ENCODE measurements at regions not wholly inside any gene's neighbourhood (a gene's known extent, or its start where the extent isn't known, plus 50 kb on each side); places are given as distances from the start of the nearest gene placed in this dataset.

GRCh38 chr1:30008998-30009657, 714.3 kb downstream of the MATN1 start:
- no peak overlapping the region for H3K4me3 ChIP-seq
- no peaks in the 10 kb centered on the region for H3K36me3 ChIP-seq (ENCODE audit: low read depth)
- intact Hi-C loops (cut with DNase I, micrococcal nuclease) = no loop called here
- no peaks in the 10 kb centered on the region for H3K4me1 ChIP-seq (ENCODE audit: low read depth)
- peak; percentile 65 for ATAC-seq
- TF ChIP-seq CTCF (IDR thresholded peaks at IDR 0.05) = no peak
- no peaks in the 10 kb centered on the region for H3K9me3 ChIP-seq
- DNase-seq = no peak

GRCh38 chr1:30008372-30008997, 714.9 kb downstream of the MATN1 start:
- TF ChIP-seq CTCF (IDR thresholded peaks at IDR 0.05) = no peak
- Histone ChIP-seq H3K36me3 (ENCODE audit: low read depth) (no peaks in the 10 kb centered on the region), H3K4me3 (no peak overlapping the region), H3K9me3 (no peaks in the 10 kb centered on the region), H3K4me1 (ENCODE audit: low read depth) (no peaks in the 10 kb centered on the region)
- intact Hi-C loops (cut with DNase I, micrococcal nuclease) = no loop called here
- ATAC-seq (no peak), DNase-seq (no peak)

- Histone ChIP-seq H3K4me3 (no peak overlapping the region), H3K9me3 (no peaks in the 10 kb centered on the region), H3K4me1 (ENCODE audit: low read depth) (no peaks in the 10 kb centered on the region), H3K36me3 (ENCODE audit: low read depth) (no peaks in the 10 kb centered on the region)
- TF ChIP-seq CTCF (IDR thresholded peaks at IDR 0.05) = no peak
- DNase-seq (no peak), ATAC-seq (peak; percentile 31)
- intact Hi-C loops (cut with DNase I, micrococcal nuclease) = no loop called here
These were observed 717.3 kb downstream of the MATN1 start for GRCh38 chr1:30005972-30006619.

- ATAC-seq (no peak), DNase-seq (no peak)
- Histone ChIP-seq H3K4me3 (no peak overlapping the region), H3K9me3 (no peaks in the 10 kb centered on the region), H3K4me1 (ENCODE audit: low read depth) (no peaks in the 10 kb centered on the region), H3K36me3 (ENCODE audit: low read depth) (no peaks in the 10 kb centered on the region)
- TF ChIP-seq CTCF (IDR thresholded peaks at IDR 0.05) = no peak
- intact Hi-C loops (cut with DNase I, micrococcal nuclease) = no loop called here
These were observed 721.7 kb downstream of the MATN1 start for GRCh38 chr1:30001732-30002039.

GRCh38 chr1:30001011-30001731, 722.2 kb downstream of the MATN1 start:
- Histone ChIP-seq H3K4me1 (ENCODE audit: low read depth) (no peaks in the 10 kb centered on the region), H3K36me3 (ENCODE audit: low read depth) (no peaks in the 10 kb centered on the region), H3K9me3 (no peaks in the 10 kb centered on the region), H3K4me3 (no peak overlapping the region)
- intact Hi-C loops (cut with DNase I, micrococcal nuclease) = no loop called here
- ATAC-seq (no peak), DNase-seq (no peak)
- no peak for TF ChIP-seq CTCF (IDR thresholded peaks at IDR 0.05)

Data from mucosa of descending colon (tissue), 3 donors.